Mesenchymal stem cell (in vitro differentiated cells and primary cell): ENCODE measurements at regions not wholly inside any gene's neighbourhood (a gene's known extent, or its start where the extent isn't known, plus 50 kb on each side); places are given as distances from the start of the nearest gene placed in this dataset.
A peak's percentile ranks its signal among the peaks of the same experiment; 100 is the strongest.
"Not testable (repeated sequence)": the region's sequence is repeated elsewhere in the genome, so short reads cannot be mapped to it uniquely, and the experiment has no call there.

Source experiments
- DNase-seq: peaks from one replicate; pipeline ENCODE4 v3.0.0-alpha.2; 2013
- H2AFZ ChIP-seq: one replicate; pipeline ENCODE4 v1.6.1; 2013; ENCODE audit warnings: low read depth, mild to moderate bottlenecking, control low read depth, inconsistent platforms, low read length, moderate library complexity
- H2AK5ac ChIP-seq: 2 replicates; pipeline ENCODE4 v1.6.1; 2013; ENCODE audit warnings: low read length, moderate library complexity, mild to moderate bottlenecking, inconsistent platforms; ENCODE audit not compliant: severe bottlenecking
- H2BK120ac ChIP-seq: one replicate; pipeline ENCODE4 v1.6.1; 2013; ENCODE audit warnings: low read depth, mild to moderate bottlenecking, inconsistent platforms, low read length, moderate library complexity
- H2BK12ac ChIP-seq, 2 experiments: one replicate each; pipeline ENCODE4 v1.6.1; 2013; ENCODE audit warnings: inconsistent platforms in 2 of 2, low read length in 2 of 2, mild to moderate bottlenecking in 2 of 2, moderate library complexity in 2 of 2, control low read depth in 1 of 2
- H2BK15ac ChIP-seq: one replicate; pipeline ENCODE4 v1.6.1; 2013; ENCODE audit warnings: mild to moderate bottlenecking, low read depth, inconsistent platforms; ENCODE audit not compliant: poor library complexity, severe bottlenecking
- H2BK5ac ChIP-seq: 2 replicates; pipeline ENCODE4 v1.6.1; 2013; ENCODE audit warnings: low read depth, mild to moderate bottlenecking, low read length, control low read depth, inconsistent platforms; ENCODE audit not compliant: poor library complexity, severe bottlenecking
- H3K14ac ChIP-seq, 2 experiments: one replicate each; pipeline ENCODE4 v1.6.1; 2013; ENCODE audit warnings: inconsistent platforms in 2 of 2, low read length in 2 of 2, control low read depth in 1 of 2, mild to moderate bottlenecking in 1 of 2, moderate library complexity in 1 of 2
- H3K18ac ChIP-seq, 2 experiments: one replicate each; pipeline ENCODE4 v1.6.1; 2013; ENCODE audit warnings: inconsistent platforms in 2 of 2, low read length in 2 of 2, control low read depth in 1 of 2, low read depth in 1 of 2, mild to moderate bottlenecking in 1 of 2
- H3K23ac ChIP-seq, 2 experiments: one replicate each; pipeline ENCODE4 v1.6.1; 2013; ENCODE audit warnings: inconsistent platforms in 2 of 2, low read length in 2 of 2, mild to moderate bottlenecking in 2 of 2, moderate library complexity in 2 of 2, control low read depth in 1 of 2
- H3K27ac ChIP-seq: 2 replicates; pipeline ENCODE4 v1.5.1; 2013; ENCODE audit warnings: mild to moderate bottlenecking, moderate library complexity, low read length, control low read depth, inconsistent platforms; ENCODE audit not compliant: poor library complexity, severe bottlenecking
- H3K27me3 ChIP-seq, 2 experiments: 2 replicates each; pipeline versions ENCODE4 v1.6.1 to v1.7.0; 2013; ENCODE audit warnings: low read length in 2 of 2, mild to moderate bottlenecking in 2 of 2, moderate library complexity in 2 of 2, control low read depth in 1 of 2, inconsistent platforms in 1 of 2; ENCODE audit not compliant: control insufficient read depth in 1 of 2, insufficient read depth in 1 of 2
- H3K36me3 ChIP-seq, 2 experiments: 2 replicates each; pipeline versions ENCODE4 v1.6.1 to v1.7.0; 2013; ENCODE audit warnings: low read length in 2 of 2, control low read depth in 1 of 2, inconsistent platforms in 1 of 2, low read depth in 1 of 2, mild to moderate bottlenecking in 1 of 2; ENCODE audit not compliant: insufficient read depth in 2 of 2, control insufficient read depth in 1 of 2
- H3K4ac ChIP-seq, 2 experiments: one replicate each; pipeline ENCODE4 v1.6.1; 2013; ENCODE audit warnings: inconsistent platforms in 2 of 2, low read length in 2 of 2, mild to moderate bottlenecking in 2 of 2, moderate library complexity in 2 of 2, control low read depth in 1 of 2, low read depth in 1 of 2
- H3K4me1 ChIP-seq: 2 replicates; pipeline ENCODE4 v1.6.1; 2013; ENCODE audit warnings: low read depth, low read length, control low read depth; ENCODE audit not compliant: control insufficient read depth, insufficient read depth
- H3K4me2 ChIP-seq: 2 replicates; pipeline ENCODE4 v1.6.1; 2013; ENCODE audit warnings: low read length, mild to moderate bottlenecking, inconsistent platforms; ENCODE audit not compliant: poor library complexity, severe bottlenecking
- H3K4me3 ChIP-seq, 2 experiments: 2 replicates each; pipeline versions ENCODE4 v1.5.1 to v1.7.0; 2013; ENCODE audit warnings: low read length in 2 of 2, mild to moderate bottlenecking in 2 of 2, control low read depth in 1 of 2, low read depth in 1 of 2; ENCODE audit not compliant: insufficient read depth in 1 of 2
- H3K79me1 ChIP-seq: replicated peaks from 2 replicates; pipeline ENCODE4 v1.6.1; 2013; ENCODE audit warnings: mild to moderate bottlenecking, control low read depth, low read length, inconsistent platforms; ENCODE audit not compliant: poor library complexity, severe bottlenecking
- H3K9ac ChIP-seq: 2 replicates; pipeline ENCODE4 v1.7.0; 2013; ENCODE audit warnings: mild to moderate bottlenecking, low read length, moderate library complexity
- H3K9me3 ChIP-seq: 2 replicates; pipeline ENCODE4 v1.7.0; 2013; ENCODE audit warnings: mild to moderate bottlenecking, low read length; ENCODE audit not compliant: control insufficient read depth
- H4K8ac ChIP-seq: one replicate; pipeline ENCODE4 v1.6.1; 2013; ENCODE audit warnings: inconsistent platforms, mild to moderate bottlenecking, low read length, moderate library complexity
- H4K91ac ChIP-seq: one replicate; pipeline ENCODE4 v1.6.1; 2013; ENCODE audit warnings: mild to moderate bottlenecking, low read length, inconsistent platforms
- WGBS: methylation state at CpG from one replicate; pipeline ENCODE4 v1.1.7; 2013; ENCODE audit warnings: mixed read lengths; 5-methylcytosine and 5-hydroxymethylcytosine counted together

GRCh38 chr12:124070394-124071074 lies 97.5 kb downstream of the ZNF664 start:
- H3K14ac ChIP-seq = not testable (repeated sequence)

DNA sequence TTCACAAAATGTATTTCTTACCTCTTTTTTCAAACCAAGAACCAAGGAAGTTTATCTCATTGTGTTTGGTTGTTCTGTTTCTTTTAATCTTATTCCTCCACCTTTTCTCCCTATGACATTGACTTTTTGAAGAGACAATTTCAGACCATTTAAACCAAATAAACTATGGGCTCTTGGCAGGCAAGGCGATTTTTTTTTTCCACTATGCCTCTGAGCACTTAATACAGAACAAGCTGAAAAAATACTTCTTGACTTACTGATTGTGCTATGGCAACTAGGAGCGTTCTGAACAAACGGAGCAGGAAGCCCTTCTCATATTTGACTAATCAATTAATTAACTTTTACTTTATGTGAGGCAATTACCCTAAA lies 98.0 kb downstream of the ZNF664 start:
- H2BK120ac ChIP-seq = no peak overlapping the region
- no peak overlapping the region for H3K4ac ChIP-seq
- no peak overlapping the region for H3K23ac ChIP-seq
- H2BK5ac ChIP-seq = no peak overlapping the region
- H3K14ac ChIP-seq = no peak overlapping the region
- H3K4me2 ChIP-seq = no peak overlapping the region
- 90% methylated on average over 3 of the region's 3 CpGs for WGBS
- no peaks in the 10 kb centered on the region for H3K79me1 ChIP-seq
- no peak overlapping the region for H3K9ac ChIP-seq
- DNase-seq = no peak
- peaks cover 9% of the 10 kb centered on the region for H3K9me3 ChIP-seq
- no peak overlapping the region for H3K27ac ChIP-seq
- no peak overlapping the region for H2BK15ac ChIP-seq
- no peak overlapping the region for H2AK5ac ChIP-seq
- H3K27me3 ChIP-seq = no peaks in the 10 kb centered on the region
- no peaks in the 10 kb centered on the region for H3K4me1 ChIP-seq
- no peak overlapping the region for H4K8ac ChIP-seq
- no peak overlapping the region for H3K4me3 ChIP-seq
- no peak overlapping the region for H3K18ac ChIP-seq
- no peak overlapping the region for H2AFZ ChIP-seq
- no peak overlapping the region for H4K91ac ChIP-seq
- H3K36me3 ChIP-seq = no peaks in the 10 kb centered on the region
- H2BK12ac ChIP-seq = no peak overlapping the region

More at GRCh38 chr12:124070394-124071074, 97.5 kb downstream of the ZNF664 start:
- H4K8ac ChIP-seq, H2AFZ ChIP-seq, H2BK120ac ChIP-seq, H3K4me1 ChIP-seq, H3K4me3 ChIP-seq, H3K23ac ChIP-seq, H2BK5ac ChIP-seq, H2AK5ac ChIP-seq, H3K9ac ChIP-seq, H2BK15ac ChIP-seq, H3K79me1 ChIP-seq, H3K9me3 ChIP-seq, H3K18ac ChIP-seq, H3K27ac ChIP-seq, H3K27me3 ChIP-seq, H3K4me2 ChIP-seq, DNase-seq, H3K36me3 ChIP-seq, H2BK12ac ChIP-seq, H4K91ac ChIP-seq, H3K4ac ChIP-seq: not testable (repeated sequence)
- 87% methylated on average over 7 of the region's 7 CpGs for WGBS

GRCh38 chr12:124073356-124074035 lies 100.5 kb downstream of the ZNF664 start:
- Histone ChIP-seq H4K8ac (peak overlapping the region; percentile 42), H3K4me3 (no peak overlapping the region), H4K91ac (no peak overlapping the region), H3K79me1 (no peaks in the 10 kb centered on the region), H3K14ac (no peak overlapping the region), H2AK5ac (no peak overlapping the region), H2BK5ac (no peak overlapping the region), H3K4me1 (no peaks in the 10 kb centered on the region), H3K27ac (no peak overlapping the region), H3K27me3 (peaks cover 0 to 1% of the 10 kb centered on the region in 2 experiments), H3K18ac (no peak overlapping the region), H2AFZ (peak overlapping the region; percentile 10), H2BK120ac (no peak overlapping the region), H2BK15ac (no peak overlapping the region), H2BK12ac (no peak overlapping the region), H3K9me3 (no peaks in the 10 kb centered on the region), H3K4me2 (no peak overlapping the region), H3K23ac (no peak overlapping the region), H3K9ac (no peak overlapping the region), H3K4ac (peak overlapping the region in 1 of 2 experiments; percentile 18), H3K36me3 (no peaks in the 10 kb centered on the region)
- 46% methylated on average over 8 of the region's 8 CpGs for WGBS
- DNase-seq = peak; percentile 39

DNA sequence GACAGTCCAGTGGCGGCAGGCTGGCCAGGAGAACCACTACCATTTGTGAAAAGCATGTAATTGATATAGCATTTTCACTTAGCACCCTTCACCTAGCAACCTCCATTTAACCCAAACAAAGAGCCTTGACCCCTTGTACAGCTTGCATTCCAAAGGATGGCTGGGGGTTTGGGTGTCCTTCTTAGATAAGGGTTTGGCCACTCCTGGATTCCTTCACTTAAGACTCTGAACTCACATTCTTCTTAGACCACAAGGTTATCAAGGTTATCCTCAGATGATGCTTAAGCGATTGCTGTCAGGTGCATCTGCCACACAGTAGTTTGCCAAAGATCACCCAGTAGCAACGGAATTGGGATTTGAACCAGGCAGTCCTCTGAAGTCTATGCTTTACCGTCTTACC lies 102.8 kb downstream of the ZNF664 start:
- no peak overlapping the region for H2BK15ac ChIP-seq
- DNase-seq = no peak
- H3K27me3 ChIP-seq = peaks cover 0 to 7% of the 10 kb centered on the region in 2 experiments
- H2BK12ac ChIP-seq = no peak overlapping the region
- 97% methylated on average over 3 of the region's 4 CpGs for WGBS
- H4K91ac ChIP-seq = no peak overlapping the region
- no peaks in the 10 kb centered on the region for H3K79me1 ChIP-seq
- H2BK5ac ChIP-seq = no peak overlapping the region
- no peak overlapping the region for H2AK5ac ChIP-seq
- H3K4ac ChIP-seq = no peak overlapping the region
- no peaks in the 10 kb centered on the region for H3K36me3 ChIP-seq
- H3K9me3 ChIP-seq = no peaks in the 10 kb centered on the region
- no peak overlapping the region for H3K4me3 ChIP-seq
- no peak overlapping the region for H3K18ac ChIP-seq
- H3K9ac ChIP-seq = no peak overlapping the region
- H3K27ac ChIP-seq = no peak overlapping the region
- H4K8ac ChIP-seq = no peak overlapping the region
- H3K4me1 ChIP-seq = no peaks in the 10 kb centered on the region
- no peak overlapping the region for H3K14ac ChIP-seq
- no peak overlapping the region for H3K4me2 ChIP-seq
- H2AFZ ChIP-seq = no peak overlapping the region
- no peak overlapping the region for H2BK120ac ChIP-seq
- no peak overlapping the region for H3K23ac ChIP-seq
